ENCODE measurements at regions not wholly inside any gene's neighbourhood (a gene's known extent, or its start where the extent isn't known, plus 50 kb on each side); places are given as distances from the start of the nearest gene placed in this dataset.

DNA sequence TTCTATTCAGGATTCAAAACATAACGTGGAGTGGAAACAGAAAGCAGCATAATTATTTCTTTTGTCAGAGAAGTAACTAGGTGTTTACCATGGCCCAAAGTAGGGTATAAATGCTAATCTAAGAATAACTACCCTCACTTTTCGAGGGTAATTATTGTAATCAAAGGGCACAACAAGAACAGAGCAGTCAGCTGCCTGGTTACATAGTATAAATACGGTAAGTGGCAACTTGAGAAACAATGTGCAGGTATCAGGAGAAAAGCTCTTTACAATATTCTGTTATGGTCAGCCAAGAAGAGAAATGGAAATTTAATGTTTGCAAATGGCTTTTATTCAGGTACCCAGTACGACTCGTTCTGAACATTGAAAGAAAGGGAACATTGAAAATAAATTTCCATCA, 242.0 kb upstream of the NPY start:
- intact Hi-C loops (cut with micrococcal nuclease) = no loop called here
- Histone ChIP-seq H3K4me1 (ENCODE audit: control insufficient read depth in 1 of 2, insufficient read depth in 2 of 2, low read length in 2 of 2) (no peaks in the 10 kb centered on the region), H3K36me3 (replicated peaks in 1 of 2; ENCODE audit: control insufficient read depth in 1 of 2, insufficient read depth in 2 of 2, low read length in 2 of 2) (no peaks in the 10 kb centered on the region), H4K20me1 (ENCODE audit: insufficient read depth, low read length) (no peaks in the 10 kb centered on the region), H3K4me3 (replicated peaks in 1 of 3; ENCODE audit: low read depth in 2 of 3, low read length in 3 of 3) (no peak overlapping the region), H3K9ac (ENCODE audit: insufficient read depth, low read length, poor library complexity, severe bottlenecking) (no peak overlapping the region), H2AFZ (ENCODE audit: insufficient read depth, low read depth, low read length, poor library complexity, severe bottlenecking) (no peak overlapping the region), H3K4me2 (replicated peaks; ENCODE audit: extremely low read depth, low read length, poor library complexity, severe bottlenecking) (no peak overlapping the region), H3K9me3 (replicated peaks in 1 of 2; ENCODE audit: control insufficient read depth in 1 of 2, insufficient read depth in 1 of 2, low read length in 2 of 2) (no peaks in the 10 kb centered on the region), H3K27me3 (ENCODE audit: control insufficient read depth in 2 of 2, insufficient read depth in 2 of 2, low read length in 2 of 2) (no peaks in the 10 kb centered on the region), H3K79me2 (ENCODE audit: insufficient read depth, low read length) (no peaks in the 10 kb centered on the region), H3K27ac (ENCODE audit: low read depth in 1 of 2, low read length in 2 of 2) (no peak overlapping the region)
- WGBS (ENCODE audit: insufficient coverage) = 100% methylated on average over 1 of the region's 5 CpGs
- H3K4me3 Mint-ChIP-seq = no peak overlapping the region
- TF ChIP-seq CTCF (IDR thresholded peaks at IDR 0.05) = no peak
- H3K27me3 Mint-ChIP-seq (ENCODE audit: low read depth in 3 of 3) = peaks cover 1 to 4% (median 3%) of the 10 kb centered on the region in 3 donors
- no peaks in the 10 kb centered on the region for H3K4me1 Mint-ChIP-seq
- H3K27ac Mint-ChIP-seq = no peak overlapping the region
- DNase-seq = no peak
- no peaks in the 10 kb centered on the region for H3K36me3 Mint-ChIP-seq
- H3K9me3 Mint-ChIP-seq = peaks cover 0 to 5% (median 3%) of the 10 kb centered on the region in 7 donors

DNA sequence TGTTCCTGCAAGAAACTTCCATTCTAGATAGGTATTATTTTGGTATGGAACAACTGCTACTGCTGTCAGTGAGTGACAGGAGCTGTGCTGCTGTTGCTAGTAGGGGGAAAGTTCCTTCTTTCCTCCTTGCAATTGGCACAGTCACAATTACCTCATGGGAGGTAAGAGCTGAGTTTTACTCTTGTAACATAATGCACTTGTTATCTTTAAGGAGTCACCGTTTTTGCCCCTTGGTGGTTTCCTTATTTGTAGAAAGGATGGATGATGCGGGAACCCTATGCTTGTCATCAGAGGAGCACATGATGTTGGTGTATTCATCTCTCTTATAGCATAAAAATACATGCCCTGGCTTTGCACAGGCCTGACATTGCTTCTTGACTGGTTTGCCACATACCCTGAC, 234.7 kb upstream of the NPY start:
- Histone ChIP-seq H3K9me3 (replicated peaks in 1 of 2; ENCODE audit: control insufficient read depth in 1 of 2, insufficient read depth in 1 of 2, low read length in 2 of 2) (no peaks in the 10 kb centered on the region), H3K27ac (ENCODE audit: low read depth in 1 of 2, low read length in 2 of 2) (no peak overlapping the region), H3K4me3 (replicated peaks in 1 of 3; ENCODE audit: low read depth in 2 of 3, low read length in 3 of 3) (no peak overlapping the region), H3K36me3 (replicated peaks in 1 of 2; ENCODE audit: control insufficient read depth in 1 of 2, insufficient read depth in 2 of 2, low read length in 2 of 2) (no peaks in the 10 kb centered on the region), H3K4me2 (replicated peaks; ENCODE audit: extremely low read depth, low read length, poor library complexity, severe bottlenecking) (no peak overlapping the region), H3K9ac (ENCODE audit: insufficient read depth, low read length, poor library complexity, severe bottlenecking) (no peak overlapping the region), H3K27me3 (ENCODE audit: control insufficient read depth in 2 of 2, insufficient read depth in 2 of 2, low read length in 2 of 2) (no peaks in the 10 kb centered on the region), H3K4me1 (ENCODE audit: control insufficient read depth in 1 of 2, insufficient read depth in 2 of 2, low read length in 2 of 2) (no peaks in the 10 kb centered on the region), H2AFZ (ENCODE audit: insufficient read depth, low read depth, low read length, poor library complexity, severe bottlenecking) (no peak overlapping the region), H4K20me1 (ENCODE audit: insufficient read depth, low read length) (no peaks in the 10 kb centered on the region), H3K79me2 (ENCODE audit: insufficient read depth, low read length) (no peaks in the 10 kb centered on the region)
- WGBS (ENCODE audit: insufficient coverage) = no CpG with 5 or more reads among the region's 2 CpGs
- Mint-ChIP-seq H3K36me3 (no peaks in the 10 kb centered on the region), H3K4me3 (no peak overlapping the region), H3K4me1 (no peaks in the 10 kb centered on the region), H3K27ac (no peak overlapping the region), H3K27me3 (ENCODE audit: low read depth in 3 of 3) (peaks cover 0 to 9% (median 4%) of the 10 kb centered on the region in 3 donors), H3K9me3 (peaks cover 0 to 6% (median 2%) of the 10 kb centered on the region in 7 donors)
- no peak for TF ChIP-seq CTCF (IDR thresholded peaks at IDR 0.05)
- intact Hi-C loops (cut with micrococcal nuclease) = no loop called here
- no peak for DNase-seq
